ENCODE measurements at regions not wholly inside any gene's neighbourhood (a gene's known extent, or its start where the extent isn't known, plus 50 kb on each side); places are given as distances from the start of the nearest gene placed in this dataset.

GRCh38 chr11:92784331-92784730 is 185.1 kb upstream of the MTNR1B start:
- no peak overlapping the region for H3K9ac ChIP-seq (ENCODE audit: insufficient read depth, low read depth, low read length)
- ChIA-PET POLR2A (no interaction called here), CTCF (ENCODE audit: low intra/inter-chr PET ratio, low total read pairs) (no interaction called here)
- 0 out of 5 replicates have a peak, but pooled peaks cover 0 to 5% of the 10 kb centered on the region in 2 experiments for H3K27me3 ChIP-seq (ENCODE audit: control insufficient read depth in 1 of 2, insufficient read depth in 2 of 2, low read length in 2 of 2)
- no peak for FAIRE-seq
- H4K20me1 ChIP-seq (ENCODE audit: insufficient read depth, low read length), result no peaks in the 10 kb centered on the region
- H2AFZ ChIP-seq (ENCODE audit: low read length), result no peak overlapping the region
- 8% methylated on average over 6 of the region's 6 CpGs for WGBS (ENCODE audit: low lambda C conversion rate)
- TF ChIP-seq ZNF629 (CRISPR knock-in tag; conservative IDR thresholded peaks at IDR 0.05) (no peak), ZBTB14 (CRISPR knock-in tag; IDR thresholded peaks at IDR 0.05) (no peak), PRPF4 (IDR thresholded peaks at IDR 0.05; ENCODE audit: low read depth, low read length, poor library complexity, severe bottlenecking) (no peak), BORCS8-MEF2B (CRISPR knock-in tag; IDR thresholded peaks at IDR 0.05) (no peak), KDM5B (CRISPR knock-in tag; IDR thresholded peaks at IDR 0.05; ENCODE audit: borderline replicate concordance) (no peak)
- BruUV-seq (replicated peaks), result no TSS peak
- no peak overlapping the region for H3K4me3 ChIP-seq (replicated peaks in 1 of 3; ENCODE audit: insufficient read depth in 1 of 3, low read depth in 2 of 3, low read length in 3 of 3)
- no peak for ATAC-seq
- H3K79me2 ChIP-seq (ENCODE audit: insufficient read depth, low read length), result no peaks in the 10 kb centered on the region
- no peak for DNase-seq (ENCODE audit: low spot score)
- in situ Hi-C loops (cut with HindIII; ENCODE audit: extremely low pct_ligation_motif_present, low pct_unique_long_range_greater_than_20kb) (no loop called here), intact Hi-C loops (cut with micrococcal nuclease; ENCODE audit: unreplicated experiment) (no loop called here)
- H3K4me1 ChIP-seq (ENCODE audit: insufficient read depth, low read length), result no peaks in the 10 kb centered on the region
- no peaks in the 10 kb centered on the region for H3K9me3 ChIP-seq (ENCODE audit: low read length)
- H3K27ac ChIP-seq (ENCODE audit: extremely low read length, insufficient read depth, low read length), result no peak overlapping the region
- H3K4me2 ChIP-seq (ENCODE audit: low read depth, low read length), result no peak overlapping the region
- H3K36me3 ChIP-seq (replicated peaks in 1 of 2; ENCODE audit: control insufficient read depth in 1 of 2, insufficient read depth in 2 of 2, low read length in 2 of 2), result no peaks in the 10 kb centered on the region

- POLR2A ChIA-PET, result no interaction called here
- CTCF ChIA-PET (ENCODE audit: low intra/inter-chr PET ratio, low total read pairs), result no interaction called here
- FAIRE-seq, result no peak
- BruUV-seq (replicated peaks), result no TSS peak
- Histone ChIP-seq H3K27ac (ENCODE audit: extremely low read length, insufficient read depth, low read length) (no peak overlapping the region), H3K9ac (ENCODE audit: insufficient read depth, low read depth, low read length) (no peak overlapping the region), H2AFZ (ENCODE audit: low read length) (no peak overlapping the region), H3K4me1 (ENCODE audit: insufficient read depth, low read length) (no peaks in the 10 kb centered on the region), H3K9me3 (ENCODE audit: low read length) (no peaks in the 10 kb centered on the region), H3K36me3 (replicated peaks in 1 of 2; ENCODE audit: control insufficient read depth in 1 of 2, insufficient read depth in 2 of 2, low read length in 2 of 2) (no peaks in the 10 kb centered on the region), H3K4me3 (replicated peaks in 1 of 3; ENCODE audit: insufficient read depth in 1 of 3, low read depth in 2 of 3, low read length in 3 of 3) (no peak overlapping the region), H4K20me1 (ENCODE audit: insufficient read depth, low read length) (no peaks in the 10 kb centered on the region), H3K27me3 (ENCODE audit: control insufficient read depth in 1 of 2, insufficient read depth in 2 of 2, low read length in 2 of 2) (0 out of 5 replicates have a peak, but pooled peaks cover 0 to 5% of the 10 kb centered on the region in 2 experiments), H3K79me2 (ENCODE audit: insufficient read depth, low read length) (no peaks in the 10 kb centered on the region), H3K4me2 (ENCODE audit: low read depth, low read length) (no peak overlapping the region)
- WGBS (ENCODE audit: low lambda C conversion rate), result 0% methylated on average over 2 of the region's 2 CpGs
- no peak for ATAC-seq
- TF ChIP-seq CTCF (CRISPR knock-in tag; IDR thresholded peaks at IDR 0.05) (no peak), ZNF652 (CRISPR knock-in tag; IDR thresholded peaks at IDR 0.05; ENCODE audit: borderline replicate concordance, low read depth) (no peak), ATF7 (IDR thresholded peaks at IDR 0.05) (peak; percentile 73), ATF7 (CRISPR knock-in tag; IDR thresholded peaks at IDR 0.05) (no peak)
- no peak for DNase-seq (ENCODE audit: low spot score)
- intact Hi-C loops (cut with micrococcal nuclease; ENCODE audit: unreplicated experiment) (no loop called here), in situ Hi-C loops (cut with HindIII; ENCODE audit: extremely low pct_ligation_motif_present, low pct_unique_long_range_greater_than_20kb) (no loop called here)
These were observed 181.8 kb upstream of the MTNR1B start for GRCh38 chr11:92787638-92788037.
